ENCODE measurements at regions not wholly inside any gene's neighbourhood (a gene's known extent, or its start where the extent isn't known, plus 50 kb on each side); places are given as distances from the start of the nearest gene placed in this dataset.

DNA sequence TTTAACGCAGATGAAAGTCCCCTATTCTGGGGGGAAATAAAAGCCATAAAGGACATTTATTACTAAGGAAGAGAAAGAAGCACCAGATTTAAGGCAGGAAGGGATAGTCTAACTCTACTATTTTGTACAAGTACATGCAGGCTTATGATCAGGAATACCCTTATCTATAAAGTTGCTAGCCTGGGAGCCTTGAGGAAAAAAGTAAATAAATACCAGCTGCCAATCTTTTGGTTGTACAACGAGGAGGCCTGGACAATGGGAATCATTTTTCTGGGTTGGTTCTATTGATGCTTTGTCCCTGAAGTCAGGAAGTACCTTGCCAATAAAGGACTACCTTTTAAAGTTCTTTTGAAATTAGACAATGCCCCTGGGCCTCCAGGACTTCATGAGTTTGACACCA lies 367.8 kb downstream of the LMO4 start:
- Mint-ChIP-seq H3K9me3 (peaks cover 5 to 19% (median 6%) of the 10 kb centered on the region in 7 donors), H3K4me3 (no peak overlapping the region), H3K27me3 (ENCODE audit: low read depth in 3 of 3) (no peaks in the 10 kb centered on the region), H3K4me1 (no peaks in the 10 kb centered on the region), H3K27ac (no peak overlapping the region), H3K36me3 (no peaks in the 10 kb centered on the region)
- no peak for TF ChIP-seq CTCF (IDR thresholded peaks at IDR 0.05)
- Histone ChIP-seq H3K79me2 (ENCODE audit: insufficient read depth, low read length) (no peaks in the 10 kb centered on the region), H3K9me3 (replicated peaks in 1 of 2; ENCODE audit: control insufficient read depth in 1 of 2, insufficient read depth in 1 of 2, low read length in 2 of 2) (peaks cover 0 to 6% of the 10 kb centered on the region in 2 donors), H3K4me1 (ENCODE audit: control insufficient read depth in 1 of 2, insufficient read depth in 2 of 2, low read length in 2 of 2) (no peaks in the 10 kb centered on the region), H4K20me1 (ENCODE audit: insufficient read depth, low read length) (no peaks in the 10 kb centered on the region), H3K27me3 (ENCODE audit: control insufficient read depth in 2 of 2, insufficient read depth in 2 of 2, low read length in 2 of 2) (no peaks in the 10 kb centered on the region), H3K27ac (ENCODE audit: low read depth in 1 of 2, low read length in 2 of 2) (no peak overlapping the region), H3K4me2 (replicated peaks; ENCODE audit: extremely low read depth, low read length, poor library complexity, severe bottlenecking) (no peak overlapping the region), H3K4me3 (replicated peaks in 1 of 3; ENCODE audit: low read depth in 2 of 3, low read length in 3 of 3) (no peak overlapping the region), H3K36me3 (replicated peaks in 1 of 2; ENCODE audit: control insufficient read depth in 1 of 2, insufficient read depth in 2 of 2, low read length in 2 of 2) (no peaks in the 10 kb centered on the region), H2AFZ (ENCODE audit: insufficient read depth, low read depth, low read length, poor library complexity, severe bottlenecking) (no peak overlapping the region), H3K9ac (ENCODE audit: insufficient read depth, low read length, poor library complexity, severe bottlenecking) (no peak overlapping the region)
- 80% methylated on average over 1 of the region's 2 CpGs for WGBS (ENCODE audit: insufficient coverage)
- no peak for DNase-seq
- intact Hi-C loops (cut with micrococcal nuclease): no loop called here

GRCh38 chr1:87702455-87702854 lies 373.8 kb downstream of the LMO4 start:
- intact Hi-C loops (cut with micrococcal nuclease): no loop called here
- Mint-ChIP-seq H3K27ac (no peak overlapping the region), H3K36me3 (no peaks in the 10 kb centered on the region)

More at GRCh38 chr1:87702455-87702854, 373.8 kb downstream of the LMO4 start:
- H3K27me3 ChIP-seq (ENCODE audit: control insufficient read depth in 2 of 2, insufficient read depth in 2 of 2, low read length in 2 of 2): no peaks in the 10 kb centered on the region
- no peaks in the 10 kb centered on the region for H3K79me2 ChIP-seq (ENCODE audit: insufficient read depth, low read length)
- no peak for TF ChIP-seq CTCF (IDR thresholded peaks at IDR 0.05)
- no peaks in the 10 kb centered on the region for H3K36me3 ChIP-seq (replicated peaks in 1 of 2; ENCODE audit: control insufficient read depth in 1 of 2, insufficient read depth in 2 of 2, low read length in 2 of 2)
- no peak overlapping the region for H3K27ac ChIP-seq (ENCODE audit: low read depth in 1 of 2, low read length in 2 of 2)
- H3K9me3 Mint-ChIP-seq: peaks cover 9 to 32% (median 16%) of the 10 kb centered on the region in 7 donors
- WGBS (ENCODE audit: insufficient coverage): no CpG with 5 or more reads among the region's 2 CpGs
- no peak overlapping the region for H2AFZ ChIP-seq (ENCODE audit: insufficient read depth, low read depth, low read length, poor library complexity, severe bottlenecking)
- no peaks in the 10 kb centered on the region for H3K27me3 Mint-ChIP-seq (ENCODE audit: low read depth in 3 of 3)
- H3K9me3 ChIP-seq (replicated peaks in 1 of 2; ENCODE audit: control insufficient read depth in 1 of 2, insufficient read depth in 1 of 2, low read length in 2 of 2): peaks cover 9 to 13% of the 10 kb centered on the region in 2 donors
- no peak overlapping the region for H3K4me3 Mint-ChIP-seq
- no peak for DNase-seq
- H4K20me1 ChIP-seq (ENCODE audit: insufficient read depth, low read length): no peaks in the 10 kb centered on the region
- no peak overlapping the region for H3K4me2 ChIP-seq (replicated peaks; ENCODE audit: extremely low read depth, low read length, poor library complexity, severe bottlenecking)
- H3K4me3 ChIP-seq (replicated peaks in 1 of 3; ENCODE audit: low read depth in 2 of 3, low read length in 3 of 3): no peak overlapping the region
- H3K4me1 Mint-ChIP-seq: no peaks in the 10 kb centered on the region
- H3K9ac ChIP-seq (ENCODE audit: insufficient read depth, low read length, poor library complexity, severe bottlenecking): no peak overlapping the region
- H3K4me1 ChIP-seq (ENCODE audit: control insufficient read depth in 1 of 2, insufficient read depth in 2 of 2, low read length in 2 of 2): no peaks in the 10 kb centered on the region

Data from CD14-positive monocyte (primary cell).